HG03280 (cell line): ENCODE measurements at regions not wholly inside any gene's neighbourhood (a gene's known extent, or its start where the extent isn't known, plus 50 kb on each side); places are given as distances from the start of the nearest gene placed in this dataset.

Experiments used
- ATAC-seq: cut with Tn5 transposase; IDR thresholded peaks from one replicate; pipeline ENCODE4 v1.9.1; 2021; ENCODE audit warnings: mild to moderate bottlenecking, moderate library complexity; ENCODE audit not compliant: unreplicated experiment

DNA sequence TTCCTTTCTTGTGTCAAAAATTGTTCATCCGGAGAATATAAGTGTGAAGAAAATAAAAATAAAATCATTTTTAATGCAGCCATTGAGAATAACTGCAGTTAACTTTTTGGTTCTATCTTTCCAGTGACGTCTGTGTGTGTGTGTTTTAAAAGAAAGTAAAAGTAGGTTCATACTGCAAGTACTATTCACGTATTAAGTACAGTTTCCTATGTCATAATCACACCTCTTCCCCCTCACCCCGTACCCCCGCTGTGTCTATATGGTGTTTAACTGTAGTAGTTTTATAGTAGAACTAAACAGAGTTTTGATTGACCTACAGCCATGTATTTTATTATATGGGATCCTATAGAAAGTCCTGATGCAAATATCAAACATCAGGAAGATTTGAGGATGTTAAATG lies 78.5 kb upstream of the CLCN4 start:
- ATAC-seq: no peak

DNA sequence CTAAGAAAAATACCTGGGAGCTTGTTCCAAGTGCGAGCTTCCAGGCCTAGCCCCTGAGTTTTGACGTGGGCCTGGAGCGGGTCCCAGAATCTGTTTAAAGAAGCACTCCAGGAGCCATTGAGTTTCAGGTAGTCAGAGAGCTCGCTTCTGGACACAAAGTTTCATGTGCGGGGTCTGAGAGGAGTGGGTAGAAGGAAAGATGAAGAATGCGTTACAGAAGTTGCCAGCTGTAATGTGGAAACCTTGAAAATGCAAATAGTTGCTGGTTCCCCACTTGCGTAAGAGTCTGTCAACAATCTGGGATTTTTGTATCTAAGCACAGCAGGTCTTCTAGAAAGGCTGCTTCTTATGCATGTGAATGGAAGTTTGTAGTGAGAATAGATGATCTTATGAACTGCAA lies 77.5 kb upstream of the CLCN4 start:
- ATAC-seq: no peak

DNA sequence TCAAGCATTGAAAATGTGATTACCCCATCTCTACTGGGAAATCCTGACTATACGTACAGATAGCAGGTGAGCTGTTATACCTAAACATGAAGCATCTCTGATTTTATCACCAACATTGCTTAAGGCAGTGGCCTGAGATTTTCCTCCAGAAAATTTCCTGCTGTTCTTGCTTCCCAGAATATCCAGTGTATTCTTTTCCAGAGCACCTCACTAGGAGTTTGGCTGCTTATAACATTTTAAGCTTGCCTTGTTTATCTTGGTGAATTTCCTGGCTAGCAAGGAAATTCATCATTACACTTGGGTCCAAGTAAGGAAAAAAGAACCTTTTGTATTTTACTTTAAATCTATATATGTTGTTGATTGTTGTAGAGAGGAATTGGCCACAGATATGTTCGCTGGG lies 73.0 kb upstream of the CLCN4 start:
- ATAC-seq: no peak

DNA sequence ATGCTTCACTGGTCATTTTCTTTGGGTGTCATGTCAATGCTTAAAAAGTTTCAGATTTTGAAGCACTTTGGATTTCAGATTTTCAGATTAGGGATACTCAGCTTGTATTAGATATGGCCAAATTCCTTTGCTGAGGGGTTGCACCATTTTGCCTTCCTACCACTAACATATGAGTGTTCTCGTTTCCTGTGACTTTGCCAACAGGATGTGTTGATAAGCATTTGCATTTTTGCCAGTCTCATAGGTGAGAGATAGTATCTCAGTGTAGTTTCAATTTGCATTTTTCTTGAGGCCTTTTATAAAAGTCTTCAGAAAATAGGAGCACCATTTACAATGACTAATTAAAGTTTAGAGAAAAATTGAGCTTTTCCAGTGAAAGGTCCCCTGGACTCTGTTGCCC lies 71.6 kb upstream of the CLCN4 start:
- ATAC-seq: no peak

DNA sequence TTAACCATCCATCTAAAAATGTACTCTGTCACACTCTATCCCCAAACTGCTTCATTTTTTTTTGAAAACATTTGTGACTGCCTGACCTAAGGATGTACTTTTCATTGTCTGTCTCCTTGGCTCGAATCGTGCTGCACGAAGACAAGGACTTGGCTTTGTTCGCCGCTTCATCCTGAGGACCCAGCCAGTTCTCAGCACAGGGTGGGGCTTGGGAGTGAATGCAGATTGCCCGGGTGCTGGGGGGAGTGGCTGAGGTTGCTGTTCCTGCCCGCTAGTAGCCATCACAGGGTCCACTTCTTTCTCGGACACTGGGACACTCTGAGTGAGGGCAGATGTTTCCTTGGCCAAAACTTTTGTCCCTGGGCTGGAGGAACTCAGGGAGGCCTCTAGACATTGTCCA lies 70.1 kb upstream of the CLCN4 start:
- ATAC-seq: no peak

DNA sequence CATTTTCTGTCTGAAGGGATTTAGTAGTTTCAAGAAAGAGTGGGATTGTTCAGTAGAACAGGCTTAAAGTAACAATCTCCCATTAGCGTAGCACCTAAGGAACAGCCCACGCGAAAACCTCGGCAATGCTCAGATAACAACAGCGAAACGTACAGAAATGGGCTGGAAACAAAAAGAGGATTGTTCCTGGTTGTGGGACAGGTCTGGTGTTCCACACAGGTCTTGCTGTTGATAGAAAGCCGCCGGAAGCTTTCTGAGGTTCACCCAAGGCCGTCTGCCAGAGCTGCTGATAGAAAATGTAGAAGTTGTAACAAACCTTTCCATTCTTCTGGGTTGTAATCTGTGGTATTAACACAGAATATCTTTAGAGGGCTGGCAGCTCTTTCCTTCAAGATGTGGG lies 69.4 kb upstream of the CLCN4 start:
- ATAC-seq: no peak

DNA sequence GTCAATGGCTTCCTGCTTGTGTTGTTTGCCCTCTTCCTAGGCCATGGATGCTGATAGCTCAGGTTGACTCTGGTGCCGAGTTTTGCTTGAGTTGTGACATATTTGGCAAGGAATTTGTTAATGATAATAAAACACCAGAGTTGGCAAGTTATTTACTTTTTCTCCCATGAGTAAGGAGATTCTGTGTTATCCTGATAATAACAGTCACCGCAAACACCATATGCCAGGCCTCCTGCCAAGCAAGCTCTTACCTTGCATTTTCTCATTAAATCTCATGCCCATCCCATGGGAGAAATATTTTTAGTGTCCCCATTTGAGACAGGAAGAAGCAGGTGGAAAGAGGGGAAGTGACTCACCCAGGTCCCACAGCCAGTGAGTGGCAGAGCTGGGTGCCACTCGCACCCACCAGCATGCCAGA lies 67.4 kb upstream of the CLCN4 start:
- ATAC-seq: no peak

DNA sequence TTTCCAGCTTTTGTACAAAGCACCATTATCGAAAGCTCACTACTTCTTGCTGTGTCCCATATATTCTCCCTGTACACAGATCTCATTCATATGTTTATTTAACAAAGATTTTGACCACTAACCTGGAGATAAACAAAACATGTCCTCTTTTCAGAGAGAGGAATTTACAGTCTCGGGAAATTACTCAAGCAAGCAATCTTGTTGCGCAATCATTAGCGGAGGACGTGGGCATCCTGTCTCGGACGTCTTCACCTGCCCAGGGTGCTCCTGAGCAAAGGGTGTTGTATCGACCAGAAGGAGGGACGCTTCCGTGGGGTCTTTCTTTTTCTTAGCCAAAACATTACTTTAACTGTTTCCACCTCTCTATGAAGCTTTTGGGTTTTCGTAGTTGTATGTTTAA lies 66.5 kb upstream of the CLCN4 start:
- ATAC-seq: no peak

DNA sequence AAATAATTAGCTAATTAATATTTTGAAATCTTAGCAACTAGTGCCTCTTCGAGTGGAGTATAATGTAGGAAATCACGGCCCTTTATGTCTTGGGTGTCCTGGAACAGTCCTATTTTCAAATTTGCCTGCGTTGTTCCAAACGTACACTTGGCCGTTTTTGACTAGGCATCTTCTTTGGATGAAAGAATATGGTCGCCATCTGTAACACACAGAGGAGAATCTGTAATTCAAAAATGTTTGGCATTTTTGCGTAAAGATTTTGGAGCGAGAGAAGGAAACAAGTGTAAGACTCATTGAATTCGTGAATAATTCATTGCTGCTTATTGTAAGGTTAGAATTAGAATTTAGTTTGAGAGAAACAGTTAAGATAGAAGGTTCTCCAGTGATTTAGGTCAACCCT lies 61.5 kb upstream of the CLCN4 start:
- ATAC-seq: no peak

DNA sequence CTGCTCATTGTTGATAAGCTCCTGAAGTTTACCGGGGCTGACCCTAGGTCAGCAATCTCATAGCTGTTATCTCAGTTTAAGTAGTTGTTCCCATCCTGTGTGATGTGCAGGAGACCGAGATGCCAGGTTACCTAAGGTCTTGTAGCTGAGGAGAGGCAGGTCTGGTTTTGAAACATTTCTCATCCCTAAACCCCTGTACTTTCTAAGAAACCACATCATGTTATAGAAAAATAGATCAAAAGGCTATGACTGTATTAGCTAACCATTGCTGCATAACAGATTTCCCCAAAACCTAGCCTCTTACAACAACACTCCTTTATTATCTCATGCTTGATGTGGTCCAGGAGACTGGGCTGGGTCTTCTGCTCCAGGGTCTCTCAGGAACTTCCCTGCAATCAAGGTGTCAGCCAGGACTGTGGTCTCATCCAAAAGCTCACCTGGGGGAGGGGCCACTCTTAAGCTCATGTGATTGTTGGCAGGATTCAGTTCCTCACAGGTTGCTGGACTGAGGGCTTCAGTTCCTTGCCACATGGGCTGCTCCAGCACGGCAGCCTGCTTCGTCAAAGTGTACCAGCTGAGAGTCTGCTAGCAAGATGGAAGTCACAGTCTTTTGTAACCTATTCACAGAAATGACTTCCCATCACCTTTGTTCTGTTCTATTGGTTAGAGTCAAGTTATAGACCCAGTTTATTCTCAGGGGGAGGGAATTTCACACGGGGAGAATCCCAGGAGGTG lies 60.9 kb upstream of the CLCN4 start:
- no peak for ATAC-seq

DNA sequence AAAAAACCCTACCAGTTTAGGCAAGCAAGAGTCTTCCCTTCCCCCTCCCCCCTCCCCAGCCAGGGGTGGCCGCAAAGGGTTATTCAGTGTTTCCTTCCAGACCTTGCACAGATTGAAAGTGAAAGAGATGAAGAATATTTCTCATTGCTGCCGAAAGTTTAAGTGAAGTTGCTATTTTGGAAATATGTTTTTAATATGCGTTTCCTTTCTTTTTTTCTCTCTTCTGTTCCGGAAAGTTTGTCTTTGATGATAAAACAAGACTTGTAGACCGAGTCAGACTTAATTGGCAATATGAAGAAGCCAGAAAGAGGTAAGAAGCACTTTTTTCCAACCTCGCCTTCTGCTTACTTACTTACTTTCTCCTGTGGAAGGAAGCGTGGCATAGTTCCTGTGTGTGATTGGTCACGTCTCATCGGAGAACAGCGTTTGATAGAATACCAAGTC lies 58.5 kb upstream of the CLCN4 start:
- ATAC-seq: peak; percentile 91

DNA sequence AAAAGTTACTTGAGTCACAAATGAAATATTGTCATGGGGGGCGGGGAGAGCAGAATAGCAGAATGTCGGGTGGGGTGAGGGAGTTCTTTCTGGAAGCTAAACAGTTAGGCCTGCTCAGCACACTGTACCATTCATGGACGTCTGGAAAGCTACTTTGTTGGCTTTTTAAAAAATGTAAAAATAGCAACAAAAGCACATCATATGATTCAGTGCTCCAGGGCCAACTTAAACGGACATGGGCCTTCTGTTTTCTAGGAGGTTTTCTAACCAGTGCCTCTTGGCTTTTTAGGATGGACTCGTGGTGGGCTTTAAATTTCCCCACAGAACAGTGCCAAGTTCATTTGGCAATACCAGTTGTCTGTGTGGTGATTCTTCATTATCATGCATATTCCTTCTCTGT lies 57.4 kb upstream of the CLCN4 start:
- ATAC-seq: no peak

DNA sequence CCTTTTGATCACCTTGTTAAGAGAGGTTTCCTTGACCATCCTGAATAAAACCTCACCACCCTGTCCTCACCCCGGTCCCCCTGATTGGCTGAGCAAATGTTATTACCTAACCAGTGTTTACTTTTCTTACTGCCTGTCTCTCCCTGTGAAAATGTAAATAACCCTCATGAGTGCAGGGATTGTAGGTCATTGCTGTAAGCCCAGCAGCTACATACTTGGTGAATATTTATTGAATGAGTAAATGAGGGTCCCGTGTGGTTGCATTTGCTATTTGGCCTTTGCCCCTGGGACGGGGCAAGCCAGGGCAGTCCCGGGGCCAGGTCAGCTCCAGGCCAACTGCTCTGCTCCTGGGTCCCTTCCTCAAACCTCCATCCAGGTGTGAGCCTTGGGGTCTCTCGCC lies 55.5 kb upstream of the CLCN4 start:
- ATAC-seq: no peak

DNA sequence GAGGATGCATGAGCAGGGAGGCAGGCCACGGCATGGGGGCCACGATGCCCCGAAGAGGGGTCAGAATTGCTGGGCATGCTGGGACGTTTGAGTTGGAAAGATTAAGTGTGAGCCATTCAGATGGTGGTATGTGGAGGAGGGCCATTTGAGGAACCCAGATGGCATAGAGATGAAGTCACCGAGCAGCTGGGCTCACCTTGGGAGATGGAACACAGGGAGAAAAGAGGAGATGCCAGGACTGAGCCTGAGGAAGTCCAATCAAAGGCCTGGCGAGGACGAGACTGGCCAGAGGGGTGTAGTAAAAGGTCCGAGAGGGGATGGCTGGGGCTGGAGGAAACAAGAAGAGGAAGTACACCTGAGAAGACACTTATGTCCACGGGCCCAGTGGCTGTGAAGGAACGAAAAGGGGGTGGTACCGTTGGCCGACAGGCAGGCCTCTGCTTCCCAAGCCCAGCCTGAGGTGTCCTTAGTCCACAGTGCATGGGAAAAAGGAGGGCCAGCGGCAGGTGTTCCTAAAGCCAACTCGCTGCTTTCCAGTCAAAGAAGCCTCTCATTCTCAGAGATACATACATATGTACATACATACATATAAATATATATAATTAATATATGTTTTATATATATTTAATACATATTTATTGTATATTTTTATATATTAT lies 54.6 kb upstream of the CLCN4 start:
- ATAC-seq: no peak

DNA sequence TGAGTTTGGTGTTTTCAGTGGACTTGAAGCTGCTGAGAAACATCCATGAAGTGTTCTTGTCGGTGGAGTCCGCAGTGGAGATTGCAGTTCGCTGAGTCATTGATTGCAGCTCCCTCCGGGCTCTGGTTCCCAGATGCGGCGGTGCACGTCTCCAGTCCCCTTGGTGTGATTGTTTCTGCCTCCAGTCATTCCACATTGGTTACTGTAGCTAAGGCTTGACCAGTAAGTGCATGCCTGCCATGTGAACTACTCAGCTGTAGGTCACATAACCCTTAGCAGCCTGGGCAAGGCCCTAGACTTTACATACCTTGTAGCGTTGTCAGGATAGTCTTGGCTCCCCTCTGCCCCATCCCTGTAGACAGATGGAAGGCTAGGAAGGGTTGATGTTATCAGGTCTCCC lies 53.8 kb upstream of the CLCN4 start:
- no peak for ATAC-seq

DNA sequence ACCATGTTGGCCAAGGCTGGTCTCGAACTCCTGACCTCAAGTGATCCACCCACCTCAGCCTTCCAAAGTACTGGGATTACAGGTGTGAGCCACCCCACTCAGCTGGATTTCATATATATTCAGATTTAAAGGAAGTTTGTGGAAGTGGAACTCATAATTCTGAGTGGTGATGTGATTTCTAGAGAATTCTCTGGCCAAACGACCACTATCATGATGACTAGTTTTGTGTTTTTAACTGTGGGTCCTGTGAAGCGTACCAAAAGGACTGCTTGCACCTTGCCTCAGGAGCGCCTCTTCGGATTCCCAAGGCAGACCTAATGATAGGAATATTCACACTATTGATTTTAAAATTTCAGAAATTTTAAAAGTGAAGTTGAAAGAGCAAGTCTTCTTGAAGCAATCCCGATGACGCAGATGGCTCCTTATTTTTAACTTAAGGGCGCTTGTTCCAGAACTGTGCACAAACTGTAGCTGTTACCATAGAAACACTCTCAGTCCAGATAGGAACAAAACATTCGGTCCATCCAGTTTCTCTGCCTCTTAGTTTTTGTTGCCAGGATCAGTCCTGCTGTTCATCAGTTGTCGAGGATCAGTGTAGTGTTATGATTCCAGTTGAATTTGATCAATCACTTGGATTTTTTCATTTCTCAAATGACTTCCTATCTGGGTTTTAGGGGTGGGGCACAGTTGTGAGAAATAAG lies 51.7 kb upstream of the CLCN4 start:
- ATAC-seq: no peak

DNA sequence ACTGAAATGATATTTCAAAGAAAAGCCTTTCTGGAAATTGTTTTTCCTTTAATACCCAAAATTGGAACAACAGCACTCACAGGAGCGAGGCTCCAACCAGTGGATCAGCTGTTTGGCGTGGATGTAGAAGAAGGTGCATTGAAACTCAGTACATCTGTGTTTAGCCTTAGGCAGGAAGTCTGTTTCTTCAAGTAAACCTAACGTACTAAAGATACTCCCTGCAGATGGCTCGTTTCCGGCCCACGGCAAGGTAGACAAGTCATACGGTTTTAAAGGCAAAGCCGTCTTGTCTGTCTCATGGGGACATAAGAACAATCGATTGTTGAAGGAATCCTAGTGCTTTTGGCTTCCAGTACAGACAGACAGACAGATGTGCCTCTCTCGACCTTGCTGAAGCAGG lies 50.0 kb upstream of the CLCN4 start:
- peak; percentile 64 for ATAC-seq
